WTC11 (cell line): ENCODE measurements at regions not wholly inside any gene's neighbourhood (a gene's known extent, or its start where the extent isn't known, plus 50 kb on each side); places are given as distances from the start of the nearest gene placed in this dataset.

Source experiments
- CTCF ChIP-seq: fragments of 200-600 bp; IDR thresholded peaks from 2 replicates; pipeline ENCODE4 v1.8.0; 2022; ENCODE audit warnings: antibody characterized with exemption
- KAT7 ChIP-seq: sonication (generic); formaldehyde crosslinking; IDR thresholded peaks from 2 replicates; pipeline ENCODE4 v1.8.1; 2023; ENCODE audit warnings: missing genetic modification reagents, mild to moderate bottlenecking, borderline replicate concordance
- ZNF232 ChIP-seq: sonication (generic); formaldehyde crosslinking; IDR thresholded peaks from 2 replicates; pipeline ENCODE4 v1.8.0; 2022; ENCODE audit warnings: mild to moderate bottlenecking, missing genetic modification reagents
- TF ChIP-seq, protein P1 (sequence below): sonication (generic); formaldehyde crosslinking; IDR thresholded peaks from 2 replicates; pipeline ENCODE4 v1.8.1; 2023; ENCODE audit warnings: mild to moderate bottlenecking, moderate library complexity, missing genetic modification reagents
- TF ChIP-seq, protein P2 (sequence below): sonication (generic); formaldehyde crosslinking; IDR thresholded peaks from 2 replicates; pipeline ENCODE4 v1.8.1; 2023; ENCODE audit warnings: mild to moderate bottlenecking, missing genetic modification reagents

- TF ChIP-seq CTCF (no peak), ZNF232 (CRISPR knock-in tag) (no peak), KAT7 (no peak)
- TF ChIP-seq, protein P1, sequence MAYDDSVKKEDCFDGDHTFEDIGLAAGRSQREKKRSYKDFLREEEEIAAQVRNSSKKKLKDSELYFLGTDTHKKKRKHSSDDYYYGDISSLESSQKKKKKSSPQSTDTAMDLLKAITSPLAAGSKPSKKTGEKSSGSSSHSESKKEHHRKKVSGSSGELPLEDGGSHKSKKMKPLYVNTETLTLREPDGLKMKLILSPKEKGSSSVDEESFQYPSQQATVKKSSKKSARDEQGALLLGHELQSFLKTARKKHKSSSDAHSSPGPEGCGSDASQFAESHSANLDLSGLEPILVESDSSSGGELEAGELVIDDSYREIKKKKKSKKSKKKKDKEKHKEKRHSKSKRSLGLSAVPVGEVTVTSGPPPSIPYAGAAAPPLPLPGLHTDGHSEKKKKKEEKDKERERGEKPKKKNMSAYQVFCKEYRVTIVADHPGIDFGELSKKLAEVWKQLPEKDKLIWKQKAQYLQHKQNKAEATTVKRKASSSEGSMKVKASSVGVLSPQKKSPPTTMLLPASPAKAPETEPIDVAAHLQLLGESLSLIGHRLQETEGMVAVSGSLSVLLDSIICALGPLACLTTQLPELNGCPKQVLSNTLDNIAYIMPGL (CRISPR knock-in tag): no peak
- TF ChIP-seq, protein P2, sequence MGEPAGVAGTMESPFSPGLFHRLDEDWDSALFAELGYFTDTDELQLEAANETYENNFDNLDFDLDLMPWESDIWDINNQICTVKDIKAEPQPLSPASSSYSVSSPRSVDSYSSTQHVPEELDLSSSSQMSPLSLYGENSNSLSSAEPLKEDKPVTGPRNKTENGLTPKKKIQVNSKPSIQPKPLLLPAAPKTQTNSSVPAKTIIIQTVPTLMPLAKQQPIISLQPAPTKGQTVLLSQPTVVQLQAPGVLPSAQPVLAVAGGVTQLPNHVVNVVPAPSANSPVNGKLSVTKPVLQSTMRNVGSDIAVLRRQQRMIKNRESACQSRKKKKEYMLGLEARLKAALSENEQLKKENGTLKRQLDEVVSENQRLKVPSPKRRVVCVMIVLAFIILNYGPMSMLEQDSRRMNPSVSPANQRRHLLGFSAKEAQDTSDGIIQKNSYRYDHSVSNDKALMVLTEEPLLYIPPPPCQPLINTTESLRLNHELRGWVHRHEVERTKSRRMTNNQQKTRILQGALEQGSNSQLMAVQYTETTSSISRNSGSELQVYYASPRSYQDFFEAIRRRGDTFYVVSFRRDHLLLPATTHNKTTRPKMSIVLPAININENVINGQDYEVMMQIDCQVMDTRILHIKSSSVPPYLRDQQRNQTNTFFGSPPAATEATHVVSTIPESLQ (CRISPR knock-in tag): no peak
Measured at GRCh38 chr15:63451671-63452315, 52.6 kb upstream of the USP3 start.
